WI38 (cell line): ENCODE measurements at regions not wholly inside any gene's neighbourhood (a gene's known extent, or its start where the extent isn't known, plus 50 kb on each side); places are given as distances from the start of the nearest gene placed in this dataset.

Source experiments
- H3K4me3 ChIP-seq: 2 replicates; pipeline ENCODE4 v1.5.1; 2011; ENCODE audit warnings: low read depth, mild to moderate bottlenecking, control low read depth, low read length
- CTCF ChIP-seq: IDR thresholded peaks from 2 replicates; pipeline ENCODE4 v1.5.1; 2012; ENCODE audit warnings: low read depth, mild to moderate bottlenecking, control low read depth, low read length

GRCh38 chr22:22431271-22432220 is 77.0 kb downstream of the ZNF280B start:
- no peak overlapping the region for H3K4me3 ChIP-seq
- peak; percentile 43 for TF ChIP-seq CTCF

- no peak overlapping the region for H3K4me3 ChIP-seq
- no peak for TF ChIP-seq CTCF
Observed at GRCh38 chr22:22432479-22432878, 76.1 kb downstream of the ZNF280B start.

GRCh38 chr22:22432937-22433336 is 75.6 kb downstream of the ZNF280B start:
- H3K4me3 ChIP-seq, result no peak overlapping the region
- TF ChIP-seq CTCF, result no peak

- no peak overlapping the region for H3K4me3 ChIP-seq
- no peak for TF ChIP-seq CTCF
Observed at GRCh38 chr22:22433770-22434169, 74.8 kb downstream of the ZNF280B start.
